AML-193 (cell line): ENCODE measurements at regions not wholly inside any gene's neighbourhood (a gene's known extent, or its start where the extent isn't known, plus 50 kb on each side); places are given as distances from the start of the nearest gene placed in this dataset.

ENCODE experiments used
- DNase-seq, 2 experiments: peaks; one replicate each; lab custom pipeline; 2025; lab: John Stamatoyannopoulos, UW

GRCh38 chr1:57722285-57722978, 298.6 kb upstream of the DAB1 start:
- DNase-seq = no peak

- DNase-seq = no peak
These were observed 297.1 kb upstream of the DAB1 start for GRCh38 chr1:57721001-57721400.

- DNase-seq = no peak
These were observed 295.4 kb upstream of the DAB1 start for GRCh38 chr1:57719274-57719673.

DNA sequence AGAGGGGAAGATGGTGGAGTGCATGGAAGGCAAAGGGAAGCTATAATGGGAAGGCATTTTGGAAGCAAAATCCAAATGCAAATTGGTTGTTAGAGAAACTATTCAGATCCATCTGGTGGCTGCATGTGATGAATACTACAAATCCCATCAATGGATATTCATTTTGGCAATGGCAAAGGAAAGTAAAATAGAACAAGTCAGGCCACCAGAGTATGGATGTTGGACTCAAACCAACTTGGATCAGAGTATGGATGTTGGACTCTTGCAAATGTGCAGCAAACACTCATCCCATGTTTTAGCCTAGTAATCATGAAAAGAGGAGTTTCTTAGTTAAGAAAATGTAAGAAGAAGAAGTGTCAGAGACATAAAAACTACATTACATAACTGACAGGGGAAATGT, 289.6 kb upstream of the DAB1 start:
- no peak for DNase-seq

GRCh38 chr1:57712846-57713245, 289.0 kb upstream of the DAB1 start:
- DNase-seq = no peak

- no peak for DNase-seq
These were observed 287.5 kb upstream of the DAB1 start for GRCh38 chr1:57711326-57711725.

GRCh38 chr1:57707631-57708030, 283.8 kb upstream of the DAB1 start:
- no peak for DNase-seq

- no peak for DNase-seq
These were observed 281.0 kb upstream of the DAB1 start for GRCh38 chr1:57704811-57705210.

DNA sequence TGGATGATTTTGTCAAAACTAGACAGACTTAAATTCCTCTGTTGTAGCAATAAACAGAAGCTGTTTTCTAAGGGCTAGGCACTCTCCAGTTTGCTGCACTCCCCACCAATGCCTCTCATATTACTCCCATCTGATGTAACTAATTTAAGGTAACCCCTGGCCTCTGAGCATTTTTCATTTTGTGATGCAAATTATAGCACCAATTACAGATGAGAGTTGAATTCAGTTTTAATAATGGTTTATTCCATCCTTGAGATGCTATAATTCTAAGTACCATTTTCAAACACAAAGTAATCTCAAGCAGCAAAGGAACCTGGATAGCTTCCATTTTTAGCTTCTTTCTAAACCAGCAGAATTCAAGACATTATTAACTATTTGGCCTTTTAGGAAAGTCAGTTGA, 280.4 kb upstream of the DAB1 start:
- DNase-seq = no peak

DNA sequence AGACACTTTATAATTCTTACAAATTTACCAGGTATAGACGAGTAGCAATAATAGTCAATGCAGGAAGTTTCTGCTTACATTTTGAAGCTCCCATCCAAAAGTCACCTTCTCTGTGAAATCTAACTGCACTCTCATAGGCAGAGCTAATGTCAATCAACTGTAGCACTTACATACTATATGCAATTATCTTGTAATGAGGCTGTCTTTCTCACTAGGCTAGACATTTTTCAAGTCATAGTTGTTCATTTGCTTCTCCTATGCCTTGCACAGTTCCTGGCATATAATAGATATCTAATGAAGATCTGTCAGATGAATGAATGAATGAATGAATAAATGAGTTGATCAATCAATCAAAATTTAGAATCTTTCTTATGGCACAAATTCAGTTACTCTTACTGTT, 273.0 kb upstream of the DAB1 start:
- no peak for DNase-seq

GRCh38 chr1:57696043-57696442, 272.2 kb upstream of the DAB1 start:
- DNase-seq = no peak

- no peak for DNase-seq
These were observed 262.4 kb upstream of the DAB1 start for GRCh38 chr1:57686306-57686705.

GRCh38 chr1:57683037-57683942, 259.4 kb upstream of the DAB1 start:
- no peak for DNase-seq

DNA sequence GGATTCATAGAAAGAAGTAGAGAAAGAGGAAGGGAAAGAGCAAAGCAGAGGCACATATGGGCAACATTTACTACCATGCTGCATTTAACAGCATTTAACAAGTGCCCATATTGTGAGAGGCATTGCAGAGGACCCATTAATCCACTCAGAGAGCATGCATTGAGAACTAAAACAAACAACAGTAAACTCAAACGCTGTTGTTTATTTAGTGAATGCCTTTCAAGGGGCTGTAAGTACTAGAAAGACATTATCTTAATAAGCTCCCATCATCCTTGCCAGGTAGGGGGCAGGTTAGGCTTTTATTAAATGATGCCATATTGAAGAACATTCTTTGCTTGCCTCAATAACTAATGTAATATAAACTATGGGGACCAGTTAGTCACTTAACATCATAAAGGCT, 254.3 kb upstream of the DAB1 start:
- no peak for DNase-seq

DNA sequence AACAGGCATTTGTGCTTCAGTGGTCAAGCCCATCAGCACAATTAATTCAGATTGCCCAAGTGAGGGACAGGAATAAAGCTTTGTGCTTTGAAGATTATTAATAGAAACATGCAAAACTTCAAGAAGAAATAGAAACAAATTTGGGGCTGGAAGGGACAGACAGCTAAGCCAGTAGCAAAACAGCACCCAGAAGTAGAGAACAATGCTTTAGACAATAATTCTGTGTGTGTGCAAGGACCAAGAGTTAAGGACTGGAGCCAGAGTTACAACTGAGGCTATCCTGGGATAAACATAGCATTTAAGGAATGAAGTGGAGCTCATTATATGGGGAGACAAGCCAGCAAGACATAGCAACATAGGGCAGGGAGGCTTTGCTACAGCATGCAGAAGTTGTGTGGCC, 251.9 kb upstream of the DAB1 start:
- DNase-seq = no peak

GRCh38 chr1:57674801-57675200, 250.9 kb upstream of the DAB1 start:
- peak; percentile 24 to 32 for DNase-seq

- DNase-seq = no peak
These were observed 248.7 kb upstream of the DAB1 start for GRCh38 chr1:57672346-57673140.

GRCh38 chr1:57671750-57672149, 247.9 kb upstream of the DAB1 start:
- no peak for DNase-seq

DNA sequence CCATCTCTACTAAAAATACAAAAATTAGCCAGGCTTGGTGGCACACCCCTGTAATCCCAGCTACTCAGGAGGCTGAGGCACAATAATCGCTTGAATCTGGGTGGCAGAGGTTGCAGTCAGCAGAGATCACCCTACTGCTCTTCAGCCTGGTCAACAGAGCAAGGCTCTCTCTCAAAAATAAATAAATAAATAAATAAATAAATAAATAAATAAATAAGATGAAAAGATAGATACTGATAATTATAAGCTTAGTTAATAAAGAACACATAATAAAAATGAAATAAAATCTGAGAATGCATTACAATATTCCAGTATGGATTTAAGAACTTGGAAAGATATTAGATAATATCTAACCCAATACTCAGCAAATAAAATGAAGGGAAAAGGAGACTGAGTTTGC, 235.9 kb upstream of the DAB1 start:
- DNase-seq = no peak

- no peak for DNase-seq
These were observed 231.3 kb upstream of the DAB1 start for GRCh38 chr1:57655161-57655560.

GRCh38 chr1:57644667-57645066, 220.8 kb upstream of the DAB1 start:
- no peak for DNase-seq

DNA sequence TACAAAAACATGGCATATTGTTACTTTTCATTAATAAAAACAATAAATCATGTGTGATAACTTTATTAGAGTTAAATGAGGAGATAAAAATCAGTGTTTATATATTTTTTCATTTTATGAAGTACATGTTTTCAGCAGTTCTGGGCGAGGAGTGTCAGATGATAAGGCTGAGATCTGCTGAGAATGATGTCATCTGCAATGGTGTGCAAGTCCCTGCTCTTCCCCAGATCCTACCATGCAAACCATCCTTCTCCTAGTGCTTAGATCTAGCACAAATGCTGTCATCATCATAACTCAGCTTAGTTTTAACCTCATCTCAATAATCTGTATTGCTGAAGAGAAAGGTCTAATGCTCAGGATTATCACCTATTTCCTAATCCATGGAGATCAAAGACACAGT, 214.4 kb upstream of the DAB1 start:
- no peak for DNase-seq

DNA sequence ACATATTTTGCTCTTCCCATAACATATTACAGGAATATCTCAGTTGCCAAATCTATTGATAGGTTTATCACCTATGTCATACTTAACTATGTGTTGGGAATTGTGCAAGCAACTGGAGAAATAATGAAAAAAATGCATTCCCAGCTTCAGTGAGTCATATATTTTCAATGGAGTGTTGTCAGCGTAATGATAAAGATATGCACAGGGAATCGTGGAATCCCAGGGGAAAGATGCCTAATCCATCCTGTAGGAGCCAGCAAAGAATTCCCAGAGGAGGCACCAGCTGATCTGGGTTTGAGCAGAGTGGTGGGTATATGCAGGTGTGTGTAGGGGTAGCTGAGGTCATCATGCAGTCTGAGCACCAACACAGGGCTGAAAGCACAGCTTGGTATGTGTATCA, 213.3 kb upstream of the DAB1 start:
- no peak for DNase-seq
